Astrocyte of the spinal cord (primary cell): ENCODE measurements at regions not wholly inside any gene's neighbourhood (a gene's known extent, or its start where the extent isn't known, plus 50 kb on each side); places are given as distances from the start of the nearest gene placed in this dataset.
A peak's percentile ranks its signal among the peaks of the same experiment; 100 is the strongest.

Experiments
- DNase-seq: peaks from one replicate; pipeline ENCODE4 v3.0.0; 2011; ENCODE audit warnings: low read depth, low spot score
- H3K4me3 ChIP-seq: 2 replicates; pipeline ENCODE4 v1.5.1; 2011; ENCODE audit warnings: low read depth, mild to moderate bottlenecking, low read length, moderate library complexity
- CTCF ChIP-seq: IDR thresholded peaks from 2 replicates; pipeline ENCODE4 v1.5.1; 2012; ENCODE audit warnings: low read depth, mild to moderate bottlenecking, low read length, inconsistent platforms
- in situ Hi-C: cut with HindIII; loops from 2 replicates; pipeline ENCODE4 v1.10.0; 2017; ENCODE audit warnings: low sequenced_read_pairs

DNA sequence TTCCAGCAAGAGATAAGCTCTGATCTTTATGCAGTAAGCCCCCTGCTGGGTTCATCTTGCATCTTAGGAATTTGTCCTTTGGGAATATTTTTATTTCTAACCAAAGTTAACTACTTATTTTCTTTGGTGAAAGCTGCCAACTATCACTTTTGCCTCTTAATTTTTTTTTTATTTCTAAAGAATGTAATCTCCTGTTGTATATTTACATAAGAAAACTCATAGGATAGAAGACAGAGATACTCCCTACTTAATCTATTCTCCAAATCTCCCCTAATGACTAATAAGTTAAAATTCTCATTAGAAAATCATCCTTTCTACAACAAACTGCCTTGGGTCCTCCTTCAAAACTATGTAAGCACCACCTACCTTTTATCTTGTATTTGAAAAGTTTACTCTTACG lies 612.2 kb upstream of the SLC39A10 start:
- in situ Hi-C loops: no loop called here
- no peak overlapping the region for H3K4me3 ChIP-seq
- DNase-seq: peak; percentile 34
- TF ChIP-seq CTCF: no peak

GRCh38 chr2:195038153-195038552 lies 618.9 kb upstream of the SLC39A10 start:
- no peak for DNase-seq
- H3K4me3 ChIP-seq: no peak overlapping the region
- no peak for TF ChIP-seq CTCF
- in situ Hi-C loops: no loop called here

DNA sequence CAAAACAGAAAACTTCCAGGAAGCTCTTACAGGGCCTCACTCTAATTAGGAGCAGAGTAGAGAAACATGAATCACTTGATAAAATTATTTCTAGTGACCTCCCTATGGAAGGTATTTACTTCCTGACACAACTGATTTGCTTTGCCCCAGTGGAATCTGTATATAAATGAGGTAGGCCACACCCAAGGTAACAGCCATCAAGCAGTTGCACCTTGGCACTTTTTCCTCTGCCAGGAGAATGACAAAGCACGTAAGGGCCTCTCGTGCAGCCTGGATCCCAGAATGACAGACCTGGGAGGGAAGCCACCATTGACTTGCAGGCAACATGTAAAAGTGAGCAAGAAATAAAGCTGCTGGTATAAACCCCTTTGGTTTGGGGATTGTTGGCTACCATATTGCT lies 620.0 kb upstream of the SLC39A10 start:
- no peak for TF ChIP-seq CTCF
- DNase-seq: no peak
- no peak overlapping the region for H3K4me3 ChIP-seq
- in situ Hi-C loops: no loop called here

- H3K4me3 ChIP-seq: no peak overlapping the region
- no peak for TF ChIP-seq CTCF
- in situ Hi-C loops: no loop called here
- no peak for DNase-seq
These were observed 625.6 kb upstream of the SLC39A10 start for GRCh38 chr2:195031411-195031810.

GRCh38 chr2:195029804-195030654 lies 627.0 kb upstream of the SLC39A10 start:
- in situ Hi-C loops: no loop called here
- no peak for TF ChIP-seq CTCF
- no peak for DNase-seq

GRCh38 chr2:195027947-195028346 lies 629.1 kb upstream of the SLC39A10 start:
- no peak for DNase-seq
- H3K4me3 ChIP-seq: no peak overlapping the region
- TF ChIP-seq CTCF: no peak
- in situ Hi-C loops: no loop called here

More at GRCh38 chr2:195029804-195030654, 627.0 kb upstream of the SLC39A10 start:
- no peak overlapping the region for H3K4me3 ChIP-seq
